ENCODE measurements at regions not wholly inside any gene's neighbourhood (a gene's known extent, or its start where the extent isn't known, plus 50 kb on each side); places are given as distances from the start of the nearest gene placed in this dataset.

- no peak overlapping the region for H3K4me3 ChIP-seq (ENCODE audit: low read depth, low read length)
- H3K9me3 ChIP-seq (ENCODE audit: control insufficient read depth, insufficient read depth, low read depth, low read length): no peaks in the 10 kb centered on the region
- no peaks in the 10 kb centered on the region for H3K27me3 ChIP-seq (ENCODE audit: control insufficient read depth, insufficient read depth, low read length)
- H3K4me1 ChIP-seq (ENCODE audit: control insufficient read depth, insufficient read depth, low read length): no peaks in the 10 kb centered on the region
- no peak overlapping the region for H3K27ac ChIP-seq (ENCODE audit: low read depth, low read length)
- H3K9ac ChIP-seq (ENCODE audit: low read length): no peak overlapping the region
- no peaks in the 10 kb centered on the region for H3K36me3 ChIP-seq (ENCODE audit: control insufficient read depth, insufficient read depth, low read length)
Measured at GRCh38 chr3:127101411-127102187, 91.3 kb upstream of the PRR23E start.

GRCh38 chr3:127102188-127102520, 90.8 kb upstream of the PRR23E start:
- Histone ChIP-seq H3K4me1 (ENCODE audit: control insufficient read depth, insufficient read depth, low read length) (no peaks in the 10 kb centered on the region), H3K27ac (ENCODE audit: low read depth, low read length) (no peak overlapping the region), H3K27me3 (ENCODE audit: control insufficient read depth, insufficient read depth, low read length) (no peaks in the 10 kb centered on the region), H3K9me3 (ENCODE audit: control insufficient read depth, insufficient read depth, low read depth, low read length) (no peaks in the 10 kb centered on the region), H3K9ac (ENCODE audit: low read length) (no peak overlapping the region), H3K36me3 (ENCODE audit: control insufficient read depth, insufficient read depth, low read length) (no peaks in the 10 kb centered on the region), H3K4me3 (ENCODE audit: low read depth, low read length) (no peak overlapping the region)

DNA sequence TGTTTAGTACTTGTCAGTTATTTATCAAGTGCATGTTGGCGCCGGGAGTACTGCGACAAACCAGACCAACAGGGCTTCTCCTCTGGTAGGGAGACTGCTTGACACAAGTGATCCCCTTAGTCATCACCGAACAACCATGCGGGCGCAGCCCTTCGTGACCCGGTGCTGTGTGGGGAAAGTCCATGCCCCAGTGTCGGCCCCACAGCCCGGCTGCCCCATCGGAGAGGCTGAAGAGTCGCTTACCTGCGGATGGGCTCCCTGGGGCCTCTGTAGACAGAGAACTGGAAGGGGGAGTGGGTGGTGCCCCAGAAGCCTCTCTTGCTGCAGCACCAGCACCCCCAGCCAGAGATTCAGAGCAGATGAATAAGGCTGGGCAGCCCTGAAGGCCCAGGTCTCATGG, 90.3 kb upstream of the PRR23E start:
- no peaks in the 10 kb centered on the region for H3K4me1 ChIP-seq (ENCODE audit: control insufficient read depth, insufficient read depth, low read length)
- H3K27me3 ChIP-seq (ENCODE audit: control insufficient read depth, insufficient read depth, low read length): no peaks in the 10 kb centered on the region
- no peak overlapping the region for H3K9ac ChIP-seq (ENCODE audit: low read length)
- H3K9me3 ChIP-seq (ENCODE audit: control insufficient read depth, insufficient read depth, low read depth, low read length): no peaks in the 10 kb centered on the region
- no peak overlapping the region for H3K4me3 ChIP-seq (ENCODE audit: low read depth, low read length)
- H3K36me3 ChIP-seq (ENCODE audit: control insufficient read depth, insufficient read depth, low read length): no peaks in the 10 kb centered on the region
- no peak overlapping the region for H3K27ac ChIP-seq (ENCODE audit: low read depth, low read length)

GRCh38 chr3:127103080-127103479, 89.9 kb upstream of the PRR23E start:
- no peak overlapping the region for H3K4me3 ChIP-seq (ENCODE audit: low read depth, low read length)
- H3K27me3 ChIP-seq (ENCODE audit: control insufficient read depth, insufficient read depth, low read length): no peaks in the 10 kb centered on the region
- no peak overlapping the region for H3K9ac ChIP-seq (ENCODE audit: low read length)
- H3K36me3 ChIP-seq (ENCODE audit: control insufficient read depth, insufficient read depth, low read length): no peaks in the 10 kb centered on the region
- H3K4me1 ChIP-seq (ENCODE audit: control insufficient read depth, insufficient read depth, low read length): no peaks in the 10 kb centered on the region
- H3K27ac ChIP-seq (ENCODE audit: low read depth, low read length): no peak overlapping the region
- H3K9me3 ChIP-seq (ENCODE audit: control insufficient read depth, insufficient read depth, low read depth, low read length): no peaks in the 10 kb centered on the region

DNA sequence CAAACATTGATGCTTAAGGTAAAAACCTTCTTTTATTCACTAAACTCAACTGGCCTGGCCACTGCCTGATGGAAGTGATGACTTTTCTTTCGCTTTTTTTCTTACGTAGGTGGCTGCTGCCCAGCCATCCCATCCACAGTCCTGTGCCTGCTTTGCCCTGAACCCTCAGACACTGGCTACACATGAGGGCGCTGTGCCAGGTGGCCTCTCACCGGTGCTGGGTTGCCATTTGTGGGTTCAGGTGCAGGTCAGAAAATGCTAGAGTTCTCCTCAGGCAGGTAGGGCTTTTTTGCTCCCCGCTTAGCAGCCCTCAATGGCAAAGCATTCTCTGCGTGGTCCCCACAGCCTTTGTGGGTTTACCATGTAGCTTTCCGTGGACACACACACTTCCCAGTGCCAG, 88.3 kb upstream of the PRR23E start:
- Histone ChIP-seq H3K27ac (ENCODE audit: low read depth, low read length) (no peak overlapping the region), H3K9me3 (ENCODE audit: control insufficient read depth, insufficient read depth, low read depth, low read length) (no peaks in the 10 kb centered on the region), H3K4me1 (ENCODE audit: control insufficient read depth, insufficient read depth, low read length) (no peaks in the 10 kb centered on the region), H3K4me3 (ENCODE audit: low read depth, low read length) (no peak overlapping the region), H3K36me3 (ENCODE audit: control insufficient read depth, insufficient read depth, low read length) (no peaks in the 10 kb centered on the region), H3K9ac (ENCODE audit: low read length) (no peak overlapping the region), H3K27me3 (ENCODE audit: control insufficient read depth, insufficient read depth, low read length) (no peaks in the 10 kb centered on the region)

DNA sequence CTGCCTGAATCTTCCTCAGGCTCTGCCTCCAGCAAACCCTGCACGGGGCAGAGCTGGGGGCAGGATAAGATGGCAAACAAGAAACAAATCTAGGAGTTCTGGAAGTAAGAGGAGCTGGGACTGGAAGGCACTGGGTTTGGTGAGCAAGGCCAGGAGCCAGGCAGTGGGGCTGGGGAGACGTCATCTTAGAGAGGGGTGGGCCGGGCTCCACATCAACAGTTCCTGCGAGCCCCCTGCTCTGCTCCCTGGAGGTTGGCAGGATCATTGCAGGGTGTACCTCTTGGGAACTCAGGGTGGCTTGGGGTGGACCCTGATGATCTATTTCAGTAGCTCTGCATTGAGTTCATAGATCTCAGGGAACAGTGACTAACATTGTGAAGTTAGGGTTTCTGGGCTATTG, 87.3 kb upstream of the PRR23E start:
- Histone ChIP-seq H3K9me3 (ENCODE audit: control insufficient read depth, insufficient read depth, low read depth, low read length) (no peaks in the 10 kb centered on the region), H3K27ac (ENCODE audit: low read depth, low read length) (no peak overlapping the region), H3K9ac (ENCODE audit: low read length) (no peak overlapping the region), H3K27me3 (ENCODE audit: control insufficient read depth, insufficient read depth, low read length) (no peaks in the 10 kb centered on the region), H3K36me3 (ENCODE audit: control insufficient read depth, insufficient read depth, low read length) (no peaks in the 10 kb centered on the region), H3K4me3 (ENCODE audit: low read depth, low read length) (no peak overlapping the region), H3K4me1 (ENCODE audit: control insufficient read depth, insufficient read depth, low read length) (no peaks in the 10 kb centered on the region)

GRCh38 chr3:127106053-127106452, 86.9 kb upstream of the PRR23E start:
- no peaks in the 10 kb centered on the region for H3K27me3 ChIP-seq (ENCODE audit: control insufficient read depth, insufficient read depth, low read length)
- no peak overlapping the region for H3K27ac ChIP-seq (ENCODE audit: low read depth, low read length)
- H3K9me3 ChIP-seq (ENCODE audit: control insufficient read depth, insufficient read depth, low read depth, low read length): peaks cover 2% of the 10 kb centered on the region; the same call in 1 of the 2 replicates
- H3K4me1 ChIP-seq (ENCODE audit: control insufficient read depth, insufficient read depth, low read length): no peaks in the 10 kb centered on the region
- H3K36me3 ChIP-seq (ENCODE audit: control insufficient read depth, insufficient read depth, low read length): no peaks in the 10 kb centered on the region
- no peak overlapping the region for H3K9ac ChIP-seq (ENCODE audit: low read length)
- no peak overlapping the region for H3K4me3 ChIP-seq (ENCODE audit: low read depth, low read length)

- Histone ChIP-seq H3K36me3 (ENCODE audit: control insufficient read depth, insufficient read depth, low read length) (no peaks in the 10 kb centered on the region), H3K27ac (ENCODE audit: low read depth, low read length) (no peak overlapping the region), H3K4me3 (ENCODE audit: low read depth, low read length) (no peak overlapping the region), H3K27me3 (ENCODE audit: control insufficient read depth, insufficient read depth, low read length) (no peaks in the 10 kb centered on the region), H3K4me1 (ENCODE audit: control insufficient read depth, insufficient read depth, low read length) (no peaks in the 10 kb centered on the region; the same call in 1 of the 2 replicates), H3K9ac (ENCODE audit: low read length) (no peak overlapping the region), H3K9me3 (ENCODE audit: control insufficient read depth, insufficient read depth, low read depth, low read length) (peaks cover 5% of the 10 kb centered on the region; the same call in 1 of the 2 replicates)
Measured at GRCh38 chr3:127106456-127106855, 86.5 kb upstream of the PRR23E start.

DNA sequence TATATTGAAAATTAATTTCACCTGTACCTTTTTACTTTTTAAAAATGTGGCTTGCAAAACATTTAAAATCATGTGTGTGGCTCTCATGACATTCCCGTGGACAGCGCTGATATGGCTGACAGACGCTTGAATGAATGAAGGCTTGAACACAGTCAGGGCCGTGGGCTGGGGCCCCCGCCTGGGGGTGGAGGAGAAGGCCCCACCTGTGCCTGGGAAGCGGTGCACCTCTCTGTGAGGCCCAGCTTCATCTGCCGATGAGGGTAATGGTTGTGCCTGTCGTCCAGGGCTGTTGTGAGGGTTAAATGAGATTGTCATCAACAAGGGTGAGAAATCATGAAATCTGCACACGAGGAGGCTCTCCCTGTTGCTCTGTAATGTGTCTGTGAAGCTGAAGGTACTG, 85.9 kb upstream of the PRR23E start:
- Histone ChIP-seq H3K4me1 (ENCODE audit: control insufficient read depth, insufficient read depth, low read length) (no peaks in the 10 kb centered on the region; the same call in 1 of the 2 replicates), H3K9ac (ENCODE audit: low read length) (no peak overlapping the region), H3K36me3 (ENCODE audit: control insufficient read depth, insufficient read depth, low read length) (no peaks in the 10 kb centered on the region), H3K9me3 (ENCODE audit: control insufficient read depth, insufficient read depth, low read depth, low read length) (peaks cover 10% of the 10 kb centered on the region), H3K27ac (ENCODE audit: low read depth, low read length) (no peak overlapping the region), H3K27me3 (ENCODE audit: control insufficient read depth, insufficient read depth, low read length) (no peaks in the 10 kb centered on the region), H3K4me3 (ENCODE audit: low read depth, low read length) (no peak overlapping the region)

- no peaks in the 10 kb centered on the region for H3K36me3 ChIP-seq (ENCODE audit: control insufficient read depth, insufficient read depth, low read length)
- no peak overlapping the region for H3K9ac ChIP-seq (ENCODE audit: low read length)
- no peaks in the 10 kb centered on the region for H3K27me3 ChIP-seq (ENCODE audit: control insufficient read depth, insufficient read depth, low read length)
- H3K27ac ChIP-seq (ENCODE audit: low read depth, low read length): no peak overlapping the region
- no peak overlapping the region for H3K4me3 ChIP-seq (ENCODE audit: low read depth, low read length)
- H3K4me1 ChIP-seq (ENCODE audit: control insufficient read depth, insufficient read depth, low read length): no peaks in the 10 kb centered on the region; the same call in 1 of the 2 replicates
- H3K9me3 ChIP-seq (ENCODE audit: control insufficient read depth, insufficient read depth, low read depth, low read length): peaks cover 17% of the 10 kb centered on the region
Measured at GRCh38 chr3:127107491-127108375, 85.2 kb upstream of the PRR23E start.

GRCh38 chr3:127108796-127109195, 84.1 kb upstream of the PRR23E start:
- no peak overlapping the region for H3K27ac ChIP-seq (ENCODE audit: low read depth, low read length)
- H3K4me3 ChIP-seq (ENCODE audit: low read depth, low read length): no peak overlapping the region
- H3K27me3 ChIP-seq (ENCODE audit: control insufficient read depth, insufficient read depth, low read length): no peaks in the 10 kb centered on the region
- no peaks in the 10 kb centered on the region for H3K36me3 ChIP-seq (ENCODE audit: control insufficient read depth, insufficient read depth, low read length)
- H3K4me1 ChIP-seq (ENCODE audit: control insufficient read depth, insufficient read depth, low read length): no peaks in the 10 kb centered on the region; the same call in 1 of the 2 replicates
- no peak overlapping the region for H3K9ac ChIP-seq (ENCODE audit: low read length)
- H3K9me3 ChIP-seq (ENCODE audit: control insufficient read depth, insufficient read depth, low read depth, low read length): peaks cover 27% of the 10 kb centered on the region

Data from HUES6 (cell line).